ENCODE measurements at regions not wholly inside any gene's neighbourhood (a gene's known extent, or its start where the extent isn't known, plus 50 kb on each side); places are given as distances from the start of the nearest gene placed in this dataset.

DNA sequence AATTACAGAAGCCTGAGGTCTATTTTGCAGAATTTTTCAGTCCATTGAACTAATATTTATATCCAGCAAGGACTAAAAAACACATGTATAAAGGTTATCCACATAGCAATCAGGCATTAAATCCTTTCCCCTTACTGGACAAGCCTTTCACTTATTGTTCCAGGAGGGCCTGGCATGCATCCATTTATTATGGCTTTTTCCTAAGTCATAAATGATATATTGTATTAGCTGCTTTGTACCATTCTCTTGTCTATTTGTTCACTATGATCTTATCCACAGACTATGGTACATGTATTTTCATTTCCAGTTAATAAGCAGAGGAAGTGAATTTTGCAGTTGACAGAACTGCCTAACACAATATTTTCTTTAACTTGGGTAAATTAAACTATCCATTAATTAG, 105.4 kb upstream of the ANK2 start:
- TF ChIP-seq, protein P1, sequence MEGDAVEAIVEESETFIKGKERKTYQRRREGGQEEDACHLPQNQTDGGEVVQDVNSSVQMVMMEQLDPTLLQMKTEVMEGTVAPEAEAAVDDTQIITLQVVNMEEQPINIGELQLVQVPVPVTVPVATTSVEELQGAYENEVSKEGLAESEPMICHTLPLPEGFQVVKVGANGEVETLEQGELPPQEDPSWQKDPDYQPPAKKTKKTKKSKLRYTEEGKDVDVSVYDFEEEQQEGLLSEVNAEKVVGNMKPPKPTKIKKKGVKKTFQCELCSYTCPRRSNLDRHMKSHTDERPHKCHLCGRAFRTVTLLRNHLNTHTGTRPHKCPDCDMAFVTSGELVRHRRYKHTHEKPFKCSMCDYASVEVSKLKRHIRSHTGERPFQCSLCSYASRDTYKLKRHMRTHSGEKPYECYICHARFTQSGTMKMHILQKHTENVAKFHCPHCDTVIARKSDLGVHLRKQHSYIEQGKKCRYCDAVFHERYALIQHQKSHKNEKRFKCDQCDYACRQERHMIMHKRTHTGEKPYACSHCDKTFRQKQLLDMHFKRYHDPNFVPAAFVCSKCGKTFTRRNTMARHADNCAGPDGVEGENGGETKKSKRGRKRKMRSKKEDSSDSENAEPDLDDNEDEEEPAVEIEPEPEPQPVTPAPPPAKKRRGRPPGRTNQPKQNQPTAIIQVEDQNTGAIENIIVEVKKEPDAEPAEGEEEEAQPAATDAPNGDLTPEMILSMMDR (IDR thresholded peaks at IDR 0.05; ENCODE audit: extremely low read depth in 1 of 2, insufficient read depth in 1 of 2, low read depth in 1 of 2, low read length in 2 of 2): no peak
- TF ChIP-seq POLR2A (IDR thresholded peaks at IDR 0.05; ENCODE audit: low read depth, low read length) (no peak), EZH2 (IDR thresholded peaks at IDR 0.05; ENCODE audit: borderline replicate concordance, low read depth, low read length, severe bottlenecking) (no peak), POLR2AphosphoS5 (IDR thresholded peaks at IDR 0.05; ENCODE audit: insufficient read depth, low read depth, low read length) (no peak), FOS (IDR thresholded peaks at IDR 0.05; ENCODE audit: borderline replicate concordance, insufficient read depth, low read length) (no peak), MYC (IDR thresholded peaks at IDR 0.05; ENCODE audit: low read depth, low read length) (no peak), GATA2 (IDR thresholded peaks at IDR 0.05; ENCODE audit: insufficient read depth, insufficient read length, low read depth, low read length) (no peak), JUN (IDR thresholded peaks at IDR 0.05; ENCODE audit: borderline replicate concordance, insufficient read depth, insufficient read length, low read depth) (no peak)
- TF ChIP-seq, protein P2, sequence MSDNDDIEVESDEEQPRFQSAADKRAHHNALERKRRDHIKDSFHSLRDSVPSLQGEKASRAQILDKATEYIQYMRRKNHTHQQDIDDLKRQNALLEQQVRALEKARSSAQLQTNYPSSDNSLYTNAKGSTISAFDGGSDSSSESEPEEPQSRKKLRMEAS (IDR thresholded peaks at IDR 0.05; ENCODE audit: insufficient read depth, insufficient read length): no peak
